ENCODE measurements at regions not wholly inside any gene's neighbourhood (a gene's known extent, or its start where the extent isn't known, plus 50 kb on each side); places are given as distances from the start of the nearest gene placed in this dataset.

DNA sequence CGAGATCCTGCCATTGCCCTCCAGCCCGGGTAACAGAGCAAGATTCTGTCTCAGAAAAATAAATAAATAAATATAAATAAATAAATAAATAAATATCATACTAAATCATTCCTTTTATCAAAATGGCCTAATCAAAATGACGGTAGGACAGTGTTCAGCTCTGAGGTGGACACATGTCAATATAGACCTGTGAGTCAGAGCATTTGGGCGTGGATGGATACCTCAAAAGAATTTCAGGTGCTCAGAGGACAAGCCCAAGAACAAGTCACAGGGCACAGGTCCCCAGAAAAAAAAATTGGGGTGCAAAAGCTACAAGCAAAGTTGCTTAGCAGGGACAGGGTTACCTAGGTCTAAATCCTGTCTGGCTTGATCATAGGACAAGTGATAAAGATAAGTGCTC, 204.7 kb upstream of the HS3ST1 start:
- Histone ChIP-seq H3K36me3 (ENCODE audit: insufficient read depth) (no peaks in the 10 kb centered on the region), H3K4me2 (no peak overlapping the region), H3K4me1 (ENCODE audit: insufficient read depth) (no peaks in the 10 kb centered on the region; the same call in 1 of the 2 replicates), H3K9me2 (ENCODE audit: insufficient read depth) (0 out of 2 replicates have a peak, but pooled peaks cover 3% of the 10 kb centered on the region), H4K20me1 (replicated peaks; ENCODE audit: insufficient read depth) (no peaks in the 10 kb centered on the region), H3K27ac (ENCODE audit: low read depth) (no peak overlapping the region), H3K27me3 (ENCODE audit: insufficient read depth) (no peaks in the 10 kb centered on the region), H2AFZ (no peak overlapping the region), H3F3A (replicated peaks; ENCODE audit: low read depth) (no peaks in the 10 kb centered on the region), H3K79me2 (replicated peaks; ENCODE audit: insufficient read depth) (no peaks in the 10 kb centered on the region), H3K4me3 (no peak overlapping the region)
- DNase-seq (ENCODE audit: low spot score) (no peak), ATAC-seq (no peak)
- no peak overlapping the region for H3K4me3 Mint-ChIP-seq
- H3K36me3 Mint-ChIP-seq (ENCODE audit: low read depth) = peaks cover under 1% of the 10 kb centered on the region; the same call in 2 of the 3 replicates
- TF ChIP-seq POLR2AphosphoS5 (IDR thresholded peaks at IDR 0.05; ENCODE audit: low read depth) = no peak
- no peak for TF ChIP-seq EZH2phosphoT487 (IDR thresholded peaks at IDR 0.05; ENCODE audit: unreplicated experiment)
- TF ChIP-seq ZNF331 (CRISPR knock-in tag; IDR thresholded peaks at IDR 0.05; ENCODE audit: low read depth) = no peak
- TF ChIP-seq, protein P1, sequence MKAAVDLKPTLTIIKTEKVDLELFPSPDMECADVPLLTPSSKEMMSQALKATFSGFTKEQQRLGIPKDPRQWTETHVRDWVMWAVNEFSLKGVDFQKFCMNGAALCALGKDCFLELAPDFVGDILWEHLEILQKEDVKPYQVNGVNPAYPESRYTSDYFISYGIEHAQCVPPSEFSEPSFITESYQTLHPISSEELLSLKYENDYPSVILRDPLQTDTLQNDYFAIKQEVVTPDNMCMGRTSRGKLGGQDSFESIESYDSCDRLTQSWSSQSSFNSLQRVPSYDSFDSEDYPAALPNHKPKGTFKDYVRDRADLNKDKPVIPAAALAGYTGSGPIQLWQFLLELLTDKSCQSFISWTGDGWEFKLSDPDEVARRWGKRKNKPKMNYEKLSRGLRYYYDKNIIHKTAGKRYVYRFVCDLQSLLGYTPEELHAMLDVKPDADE (IDR thresholded peaks at IDR 0.05) = no peak
- peaks cover 6% of the 10 kb centered on the region for H3K4me1 Mint-ChIP-seq
- H3K27ac Mint-ChIP-seq = no peak overlapping the region
- H3K9me3 Mint-ChIP-seq = peaks cover under 1% of the 10 kb centered on the region; the same call in 1 of the 3 replicates
- H3K27me3 Mint-ChIP-seq (ENCODE audit: insufficient read depth, low read depth, poor library complexity) = peaks cover 2% of the 10 kb centered on the region

DNA sequence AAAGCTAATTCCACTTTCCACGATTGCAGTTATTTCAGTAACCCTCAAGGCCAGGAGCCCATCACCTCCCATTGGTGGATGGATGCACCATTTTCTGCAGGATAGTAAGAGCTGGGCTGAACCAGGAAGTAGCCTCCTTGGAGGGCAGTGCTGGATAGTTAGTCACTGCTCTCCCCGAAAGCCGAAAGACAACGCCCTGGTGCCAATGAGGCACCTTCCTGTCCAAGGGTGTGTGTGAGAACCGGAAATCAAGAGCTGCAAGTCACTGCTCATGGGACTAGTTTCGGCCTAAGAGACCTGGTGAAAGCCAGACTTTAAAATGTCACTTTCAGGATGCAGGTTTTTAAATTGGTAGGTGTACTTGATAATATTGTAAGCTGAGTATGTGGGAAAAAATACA, 203.8 kb upstream of the HS3ST1 start:
- H3K4me2 ChIP-seq = no peak overlapping the region
- no peak for DNase-seq (ENCODE audit: low spot score)
- H3F3A ChIP-seq (replicated peaks; ENCODE audit: low read depth) = no peaks in the 10 kb centered on the region
- Mint-ChIP-seq H3K9me3 (no peaks in the 10 kb centered on the region), H3K36me3 (ENCODE audit: low read depth) (no peaks in the 10 kb centered on the region; the same call in 2 of the 3 replicates), H3K4me3 (no peak overlapping the region), H3K27ac (no peak overlapping the region), H3K27me3 (ENCODE audit: insufficient read depth, low read depth, poor library complexity) (peaks cover 2% of the 10 kb centered on the region), H3K4me1 (peaks cover 6% of the 10 kb centered on the region)
- no peaks in the 10 kb centered on the region for H3K36me3 ChIP-seq (ENCODE audit: insufficient read depth)
- H3K27ac ChIP-seq (ENCODE audit: low read depth) = no peak overlapping the region
- H3K4me1 ChIP-seq (ENCODE audit: insufficient read depth) = no peaks in the 10 kb centered on the region; the same call in 1 of the 2 replicates
- no peaks in the 10 kb centered on the region for H3K79me2 ChIP-seq (replicated peaks; ENCODE audit: insufficient read depth)
- H3K27me3 ChIP-seq (ENCODE audit: insufficient read depth) = no peaks in the 10 kb centered on the region
- no peak for ATAC-seq
- H4K20me1 ChIP-seq (replicated peaks; ENCODE audit: insufficient read depth) = no peaks in the 10 kb centered on the region
- H2AFZ ChIP-seq = no peak overlapping the region
- 0 out of 2 replicates have a peak, but pooled peaks cover 3% of the 10 kb centered on the region for H3K9me2 ChIP-seq (ENCODE audit: insufficient read depth)
- no peak overlapping the region for H3K4me3 ChIP-seq
- TF ChIP-seq ZNF462 (CRISPR knock-in tag; IDR thresholded peaks at IDR 0.05) = no peak
- no peak for TF ChIP-seq JUNB (IDR thresholded peaks at IDR 0.05; ENCODE audit: unreplicated experiment)
- TF ChIP-seq, protein P2, sequence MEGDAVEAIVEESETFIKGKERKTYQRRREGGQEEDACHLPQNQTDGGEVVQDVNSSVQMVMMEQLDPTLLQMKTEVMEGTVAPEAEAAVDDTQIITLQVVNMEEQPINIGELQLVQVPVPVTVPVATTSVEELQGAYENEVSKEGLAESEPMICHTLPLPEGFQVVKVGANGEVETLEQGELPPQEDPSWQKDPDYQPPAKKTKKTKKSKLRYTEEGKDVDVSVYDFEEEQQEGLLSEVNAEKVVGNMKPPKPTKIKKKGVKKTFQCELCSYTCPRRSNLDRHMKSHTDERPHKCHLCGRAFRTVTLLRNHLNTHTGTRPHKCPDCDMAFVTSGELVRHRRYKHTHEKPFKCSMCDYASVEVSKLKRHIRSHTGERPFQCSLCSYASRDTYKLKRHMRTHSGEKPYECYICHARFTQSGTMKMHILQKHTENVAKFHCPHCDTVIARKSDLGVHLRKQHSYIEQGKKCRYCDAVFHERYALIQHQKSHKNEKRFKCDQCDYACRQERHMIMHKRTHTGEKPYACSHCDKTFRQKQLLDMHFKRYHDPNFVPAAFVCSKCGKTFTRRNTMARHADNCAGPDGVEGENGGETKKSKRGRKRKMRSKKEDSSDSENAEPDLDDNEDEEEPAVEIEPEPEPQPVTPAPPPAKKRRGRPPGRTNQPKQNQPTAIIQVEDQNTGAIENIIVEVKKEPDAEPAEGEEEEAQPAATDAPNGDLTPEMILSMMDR (conservative IDR thresholded peaks at IDR 0.05; ENCODE audit: low read depth in 2 of 2) = no peak
- TF ChIP-seq ZNF114 (CRISPR knock-in tag; IDR thresholded peaks at IDR 0.05) = no peak
- no peak for TF ChIP-seq EZH2 (IDR thresholded peaks at IDR 0.05; ENCODE audit: low read depth, unreplicated experiment)
- TF ChIP-seq, protein P1 (IDR thresholded peaks at IDR 0.05) = no peak
- TF ChIP-seq EZH2phosphoT487 (IDR thresholded peaks at IDR 0.05; ENCODE audit: unreplicated experiment) = no peak
- TF ChIP-seq STAT1 (IDR thresholded peaks at IDR 0.05; ENCODE audit: unreplicated experiment) = no peak
- TF ChIP-seq POLR2AphosphoS5 (IDR thresholded peaks at IDR 0.05; ENCODE audit: low read depth) = no peak
